ENCODE measurements at regions not wholly inside any gene's neighbourhood (a gene's known extent, or its start where the extent isn't known, plus 50 kb on each side); places are given as distances from the start of the nearest gene placed in this dataset.
A peak's percentile ranks its signal among the peaks of the same experiment; 100 is the strongest.
"Not testable (repeated sequence)": the region's sequence is repeated elsewhere in the genome, so short reads cannot be mapped to it uniquely, and the experiment has no call there.

- intact Hi-C loops (cut with DNase I, micrococcal nuclease), result no loop called here
- no peaks in the 10 kb centered on the region for H3K4me1 ChIP-seq (ENCODE audit: low read depth)
- TF ChIP-seq CTCF (IDR thresholded peaks at IDR 0.05), result no peak
- no peaks in the 10 kb centered on the region for H3K9me3 ChIP-seq
- no peak overlapping the region for H3K4me3 ChIP-seq
- ATAC-seq (no peak), DNase-seq (no peak)
- no peaks in the 10 kb centered on the region for H3K36me3 ChIP-seq (ENCODE audit: low read depth)
Measured at GRCh38 chr7:142471820-142472219, 214.0 kb upstream of the PRSS58 start.

- Histone ChIP-seq H3K4me1 (ENCODE audit: low read depth) (no peaks in the 10 kb centered on the region), H3K36me3 (ENCODE audit: low read depth) (no peaks in the 10 kb centered on the region), H3K4me3 (no peak overlapping the region), H3K9me3 (no peaks in the 10 kb centered on the region)
- no peak for TF ChIP-seq CTCF (IDR thresholded peaks at IDR 0.05)
- ATAC-seq, result peak; percentile 67
- intact Hi-C loops (cut with DNase I, micrococcal nuclease), result no loop called here
- DNase-seq, result no peak
Measured at GRCh38 chr7:142470544-142470830, 212.6 kb upstream of the PRSS58 start.

DNA sequence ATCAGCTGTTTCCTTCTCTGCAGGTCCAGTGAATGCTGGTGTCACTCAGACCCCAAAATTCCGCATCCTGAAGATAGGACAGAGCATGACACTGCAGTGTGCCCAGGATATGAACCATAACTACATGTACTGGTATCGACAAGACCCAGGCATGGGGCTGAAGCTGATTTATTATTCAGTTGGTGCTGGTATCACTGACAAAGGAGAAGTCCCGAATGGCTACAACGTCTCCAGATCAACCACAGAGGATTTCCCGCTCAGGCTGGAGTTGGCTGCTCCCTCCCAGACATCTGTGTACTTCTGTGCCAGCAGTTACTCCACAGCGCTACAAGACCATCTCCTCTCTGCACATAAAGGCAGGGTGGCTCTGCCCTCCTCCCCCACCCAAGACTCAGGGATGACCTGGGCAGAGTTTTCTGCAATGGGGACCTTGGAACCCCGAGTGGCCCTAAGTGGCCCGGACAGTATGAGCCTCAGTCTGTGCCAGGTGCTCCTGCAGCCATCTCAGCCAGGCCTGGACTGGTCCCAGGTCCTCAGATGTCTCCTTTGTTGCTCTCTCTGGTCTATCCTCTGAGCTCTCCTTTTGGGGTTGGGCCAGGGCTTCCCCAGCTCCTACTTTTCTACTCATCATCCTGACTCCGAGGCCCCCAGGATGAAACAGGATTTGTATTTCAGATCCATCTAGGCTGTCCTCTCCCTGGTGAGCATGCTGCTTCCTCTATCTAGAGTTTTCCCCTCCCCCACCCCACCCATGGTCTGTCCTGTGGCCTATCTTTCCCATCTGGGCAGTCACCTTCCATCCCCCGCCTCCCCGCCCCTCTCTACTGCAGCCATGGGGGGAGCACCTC is 212.1 kb upstream of the PRSS58 start:
- no peak overlapping the region for H3K4me3 ChIP-seq
- no peaks in the 10 kb centered on the region for H3K4me1 ChIP-seq (ENCODE audit: low read depth)
- ATAC-seq, result no peak
- intact Hi-C loops (cut with DNase I, micrococcal nuclease), result no loop called here
- no peak for DNase-seq
- H3K9me3 ChIP-seq, result no peaks in the 10 kb centered on the region
- no peak for TF ChIP-seq CTCF (IDR thresholded peaks at IDR 0.05)
- no peaks in the 10 kb centered on the region for H3K36me3 ChIP-seq (ENCODE audit: low read depth)

GRCh38 chr7:142468871-142469665 is 211.2 kb upstream of the PRSS58 start:
- TF ChIP-seq CTCF (IDR thresholded peaks at IDR 0.05), result no peak
- Histone ChIP-seq H3K9me3 (no peaks in the 10 kb centered on the region), H3K4me1 (ENCODE audit: low read depth) (no peaks in the 10 kb centered on the region), H3K4me3 (no peak overlapping the region), H3K36me3 (ENCODE audit: low read depth) (no peaks in the 10 kb centered on the region)
- DNase-seq (no peak), ATAC-seq (no peak)
- intact Hi-C loops (cut with DNase I, micrococcal nuclease), result no loop called here

DNA sequence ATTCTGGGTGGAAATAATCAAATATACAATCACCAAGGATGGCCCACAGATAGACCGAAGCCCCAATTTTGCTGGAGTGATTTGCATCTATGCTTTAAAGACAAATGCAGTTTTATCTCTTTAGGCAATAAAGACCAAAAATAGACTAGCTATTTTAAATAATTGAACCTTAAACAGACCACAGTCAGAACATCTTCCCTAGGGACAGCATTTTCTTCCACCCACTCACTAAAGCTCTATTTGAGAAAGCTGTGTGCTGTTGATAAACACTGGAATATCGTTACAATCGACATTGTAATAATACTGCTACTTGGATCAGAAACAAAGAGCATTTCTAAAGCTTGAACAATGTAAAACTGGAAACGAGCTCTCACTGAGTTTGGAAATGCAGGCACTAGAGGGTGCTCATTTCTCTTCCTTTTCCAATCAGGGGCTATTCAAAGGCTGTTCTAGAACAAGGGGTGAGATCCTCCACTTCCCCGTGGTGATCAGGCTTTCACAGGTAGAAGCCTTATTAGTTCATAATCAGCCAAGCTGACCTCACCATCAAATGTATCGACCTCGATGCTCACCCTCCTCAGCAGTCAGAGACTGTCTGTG is 209.3 kb upstream of the PRSS58 start:
- DNase-seq; H3K9me3 ChIP-seq; intact Hi-C loops (cut with DNase I, micrococcal nuclease); H3K4me3 ChIP-seq; H3K4me1 ChIP-seq (ENCODE audit: low read depth); H3K36me3 ChIP-seq (ENCODE audit: low read depth); ATAC-seq: not testable (repeated sequence)

DNA sequence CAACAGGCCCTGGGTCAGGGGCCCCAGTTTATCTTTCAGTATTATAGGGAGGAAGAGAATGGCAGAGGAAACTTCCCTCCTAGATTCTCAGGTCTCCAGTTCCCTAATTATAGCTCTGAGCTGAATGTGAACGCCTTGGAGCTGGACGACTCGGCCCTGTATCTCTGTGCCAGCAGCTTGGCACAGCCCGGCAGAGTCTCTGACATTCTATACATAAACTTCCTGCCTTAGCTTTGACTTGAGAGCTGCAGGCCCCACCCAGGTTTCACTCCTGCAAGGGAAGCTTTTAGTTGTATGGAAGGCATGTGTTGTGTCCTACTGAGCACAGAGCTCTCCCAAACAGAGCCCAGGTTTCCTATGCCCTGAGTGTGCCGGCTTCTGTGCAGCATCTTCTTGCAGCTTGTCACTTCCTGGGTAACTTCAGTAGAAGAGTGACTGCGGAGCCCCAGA is 205.6 kb upstream of the PRSS58 start:
- intact Hi-C loops (cut with DNase I, micrococcal nuclease), result no loop called here
- no peak overlapping the region for H3K4me3 ChIP-seq
- H3K36me3 ChIP-seq (ENCODE audit: low read depth), result no peaks in the 10 kb centered on the region
- H3K9me3 ChIP-seq, result no peaks in the 10 kb centered on the region
- no peaks in the 10 kb centered on the region for H3K4me1 ChIP-seq (ENCODE audit: low read depth)
- TF ChIP-seq CTCF (IDR thresholded peaks at IDR 0.05), result no peak
- ATAC-seq, result peak; percentile 43
- no peak for DNase-seq

Measured in mucosa of descending colon (tissue), 3 donors.